Ascending aorta (tissue), 2 donors: ENCODE measurements at regions not wholly inside any gene's neighbourhood (a gene's known extent, or its start where the extent isn't known, plus 50 kb on each side); places are given as distances from the start of the nearest gene placed in this dataset.

Experiments used
- DNase-seq, 2 donors: peaks; one replicate each; pipeline ENCODE4 v3.0.0-alpha.2; 2019; ENCODE audit warnings: low spot score in 2 of 2
- H3K27ac ChIP-seq, 2 donors: fragments of 200-600 bp; sonication (generic); one replicate each; pipeline ENCODE4 v1.5.1; 2016 to 2017; ENCODE audit warnings: mild to moderate bottlenecking in 1 of 2
- H3K27me3 ChIP-seq: fragments of 200-600 bp; sonication (generic); one replicate; pipeline ENCODE4 v1.5.1; 2017
- H3K36me3 ChIP-seq, 2 donors: fragments of 200-600 bp; sonication (generic); one replicate each; pipeline ENCODE4 v1.5.1; 2016
- H3K4me1 ChIP-seq, 2 donors: fragments of 200-600 bp; sonication (generic); one replicate each; pipeline ENCODE4 v1.5.1; 2016 to 2017; ENCODE audit warnings: mild to moderate bottlenecking in 1 of 2
- H3K4me3 ChIP-seq, 2 donors: fragments of 200-600 bp; sonication (generic); one replicate each; pipeline ENCODE4 v1.5.1; 2016 to 2017; ENCODE audit warnings: mild to moderate bottlenecking in 1 of 2
- H3K9me3 ChIP-seq, 2 donors: fragments of 200-600 bp; sonication (generic); one replicate each; pipeline ENCODE4 v1.5.1; 2016
- CTCF ChIP-seq, 3 experiments: fragments of 200-600 bp in 2 of 3; fragments of 450-650 bp in 1 of 3; sonication (generic) in 2 of 3; IDR thresholded peaks; one replicate each; pipeline ENCODE4 v1.5.1; 2016 to 2019; ENCODE audit warnings: antibody characterized with exemption in 3 of 3, mild to moderate bottlenecking in 1 of 3, moderate library complexity in 1 of 3
- intact Hi-C: fragments of 100-400 bp; cut with DNase I; formaldehyde crosslinking; loops from one replicate; pipeline ENCODE4 v1.15.1; 2023

DNA sequence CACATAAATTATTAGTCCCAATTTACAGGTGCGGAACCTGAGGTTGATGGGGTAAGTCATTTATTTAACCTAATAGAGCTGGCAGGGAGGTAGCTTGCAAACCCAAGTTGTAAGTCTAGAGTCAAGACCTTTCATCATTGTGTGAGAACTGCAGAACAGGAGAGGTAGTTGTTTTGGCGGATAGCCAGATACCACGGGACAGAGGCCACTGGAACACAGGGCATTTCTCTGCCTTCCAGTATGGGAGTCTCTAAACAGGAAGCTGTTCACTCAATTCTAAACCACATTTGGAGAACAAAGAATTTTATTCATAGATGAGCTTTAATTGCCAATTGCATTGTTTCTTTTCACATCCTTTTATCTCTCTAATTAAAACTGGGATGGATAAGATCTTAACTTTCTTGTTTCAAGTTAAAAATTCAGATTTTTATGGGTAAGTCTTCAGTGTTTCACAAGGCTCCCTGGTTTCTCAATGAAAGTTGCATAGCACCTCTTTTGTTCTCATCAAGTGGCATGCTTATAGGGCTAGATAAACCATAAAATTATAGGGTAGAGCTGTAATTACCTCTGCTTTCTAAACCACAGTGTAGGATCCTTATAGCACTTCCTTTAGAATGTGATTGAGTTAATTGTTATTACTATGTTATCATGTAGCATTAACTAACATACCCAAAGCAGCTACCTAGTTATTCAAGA is 489.0 kb downstream of the GATA3 start:
- Histone ChIP-seq H3K4me3 (no peak overlapping the region), H3K36me3 (no peaks in the 10 kb centered on the region), H3K4me1 (no peaks in the 10 kb centered on the region), H3K27me3 (no peaks in the 10 kb centered on the region), H3K27ac (no peak overlapping the region), H3K9me3 (no peaks in the 10 kb centered on the region)
- no peak for TF ChIP-seq CTCF (IDR thresholded peaks at IDR 0.05)
- intact Hi-C loops = no loop called here
- no peak for DNase-seq

DNA sequence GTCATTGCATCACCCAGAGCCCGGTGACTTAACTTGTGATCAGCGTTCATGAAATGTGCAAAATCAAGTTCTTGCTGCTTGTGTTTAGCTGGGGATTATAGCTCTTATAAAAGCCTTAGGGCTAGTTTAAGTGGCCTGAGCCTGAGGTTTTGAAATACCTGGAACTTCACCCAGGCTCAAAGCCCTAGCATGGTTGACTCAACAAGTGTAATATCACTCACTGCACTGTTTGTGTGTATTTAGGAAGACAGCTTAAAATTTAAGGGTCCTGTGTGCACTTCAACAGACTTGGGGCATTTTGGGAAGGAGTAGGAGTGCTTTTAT is 489.5 kb downstream of the GATA3 start:
- no peak for DNase-seq
- Histone ChIP-seq H3K9me3 (no peaks in the 10 kb centered on the region), H3K27me3 (no peaks in the 10 kb centered on the region), H3K4me1 (no peaks in the 10 kb centered on the region), H3K36me3 (no peaks in the 10 kb centered on the region), H3K4me3 (no peak overlapping the region), H3K27ac (no peak overlapping the region)
- intact Hi-C loops = no loop called here
- no peak for TF ChIP-seq CTCF (IDR thresholded peaks at IDR 0.05)

GRCh38 chr10:8544500-8544899 is 490.0 kb downstream of the GATA3 start:
- H3K36me3 ChIP-seq = no peaks in the 10 kb centered on the region
- H3K4me1 ChIP-seq = no peaks in the 10 kb centered on the region
- no peak for DNase-seq
- H3K27ac ChIP-seq = no peak overlapping the region
- no peaks in the 10 kb centered on the region for H3K27me3 ChIP-seq
- H3K4me3 ChIP-seq = no peak overlapping the region
- no peak for TF ChIP-seq CTCF (IDR thresholded peaks at IDR 0.05)
- H3K9me3 ChIP-seq = no peaks in the 10 kb centered on the region
- intact Hi-C loops = no loop called here

GRCh38 chr10:8554574-8554973 is 500.1 kb downstream of the GATA3 start:
- no peak for TF ChIP-seq CTCF (IDR thresholded peaks at IDR 0.05)
- intact Hi-C loops = no loop called here
- no peak for DNase-seq

DNA sequence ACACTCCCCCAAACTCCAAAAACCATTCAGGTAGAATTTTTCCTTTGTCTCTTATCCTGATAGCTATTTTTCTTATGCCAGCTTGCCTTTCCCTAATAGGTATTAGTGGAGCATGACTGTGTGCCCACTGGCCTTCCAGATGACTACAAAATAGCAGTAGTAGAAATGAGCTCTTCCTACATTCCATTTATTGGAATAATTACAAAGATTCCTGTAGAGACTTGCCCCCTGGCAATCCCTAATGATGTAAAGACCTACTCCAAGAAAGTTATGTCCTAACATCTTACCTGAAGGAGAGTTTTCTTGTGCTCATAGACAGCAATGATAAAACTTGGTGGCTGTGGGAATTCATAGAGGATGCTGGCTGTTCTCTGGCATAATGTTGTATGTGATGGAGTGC is 501.8 kb downstream of the GATA3 start:
- H3K36me3 ChIP-seq = no peaks in the 10 kb centered on the region
- no peaks in the 10 kb centered on the region for H3K27me3 ChIP-seq
- no peaks in the 10 kb centered on the region for H3K9me3 ChIP-seq
- no peaks in the 10 kb centered on the region for H3K4me1 ChIP-seq
- intact Hi-C loops = no loop called here
- DNase-seq = no peak
- TF ChIP-seq CTCF (IDR thresholded peaks at IDR 0.05) = no peak
- H3K4me3 ChIP-seq = no peak overlapping the region
- no peak overlapping the region for H3K27ac ChIP-seq

More at GRCh38 chr10:8554574-8554973, 500.1 kb downstream of the GATA3 start:
- Histone ChIP-seq H3K4me1 (no peaks in the 10 kb centered on the region), H3K27ac (no peak overlapping the region), H3K9me3 (no peaks in the 10 kb centered on the region), H3K4me3 (no peak overlapping the region), H3K36me3 (no peaks in the 10 kb centered on the region), H3K27me3 (no peaks in the 10 kb centered on the region)

- no peak for TF ChIP-seq CTCF (IDR thresholded peaks at IDR 0.05)
- H3K4me3 ChIP-seq = no peak overlapping the region
Measured at GRCh38 chr10:8563478-8563877, 509.0 kb downstream of the GATA3 start.

More at GRCh38 chr10:8563478-8563877, 509.0 kb downstream of the GATA3 start:
- DNase-seq = no peak
- Histone ChIP-seq H3K36me3 (no peaks in the 10 kb centered on the region), H3K9me3 (no peaks in the 10 kb centered on the region), H3K4me1 (no peaks in the 10 kb centered on the region), H3K27me3 (no peaks in the 10 kb centered on the region), H3K27ac (no peak overlapping the region)
- intact Hi-C loops = no loop called here
